ENCODE measurements at regions not wholly inside any gene's neighbourhood (a gene's known extent, or its start where the extent isn't known, plus 50 kb on each side); places are given as distances from the start of the nearest gene placed in this dataset.

DNA sequence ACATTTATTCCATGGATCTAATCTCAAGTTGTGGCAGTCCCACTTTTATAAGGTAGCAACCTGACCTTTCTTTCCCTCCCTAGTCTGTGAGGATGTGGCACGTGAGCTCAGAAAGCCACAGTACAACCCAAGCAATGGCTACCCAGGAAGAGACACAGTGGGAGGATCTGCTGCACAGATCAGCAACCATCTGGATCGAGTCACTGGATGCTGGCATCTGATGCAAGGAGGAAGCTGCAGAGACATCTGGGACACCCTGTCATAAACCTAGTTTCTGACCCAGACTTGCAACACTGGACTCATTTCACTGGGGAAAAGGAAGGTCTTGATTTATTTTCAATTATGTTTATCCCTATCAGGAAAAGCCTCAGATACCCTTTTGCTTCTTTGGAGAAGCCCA, 327.1 kb downstream of the PAPSS1 start:
- no peak for DNase-seq
- no peak overlapping the region for H3K27ac ChIP-seq
- H3K27me3 ChIP-seq = no peaks in the 10 kb centered on the region
- H3K36me3 ChIP-seq = no peaks in the 10 kb centered on the region
- no peaks in the 10 kb centered on the region for H3K4me1 ChIP-seq
- TF ChIP-seq POLR2A (IDR thresholded peaks at IDR 0.05) = no peak
- TF ChIP-seq, protein P1, sequence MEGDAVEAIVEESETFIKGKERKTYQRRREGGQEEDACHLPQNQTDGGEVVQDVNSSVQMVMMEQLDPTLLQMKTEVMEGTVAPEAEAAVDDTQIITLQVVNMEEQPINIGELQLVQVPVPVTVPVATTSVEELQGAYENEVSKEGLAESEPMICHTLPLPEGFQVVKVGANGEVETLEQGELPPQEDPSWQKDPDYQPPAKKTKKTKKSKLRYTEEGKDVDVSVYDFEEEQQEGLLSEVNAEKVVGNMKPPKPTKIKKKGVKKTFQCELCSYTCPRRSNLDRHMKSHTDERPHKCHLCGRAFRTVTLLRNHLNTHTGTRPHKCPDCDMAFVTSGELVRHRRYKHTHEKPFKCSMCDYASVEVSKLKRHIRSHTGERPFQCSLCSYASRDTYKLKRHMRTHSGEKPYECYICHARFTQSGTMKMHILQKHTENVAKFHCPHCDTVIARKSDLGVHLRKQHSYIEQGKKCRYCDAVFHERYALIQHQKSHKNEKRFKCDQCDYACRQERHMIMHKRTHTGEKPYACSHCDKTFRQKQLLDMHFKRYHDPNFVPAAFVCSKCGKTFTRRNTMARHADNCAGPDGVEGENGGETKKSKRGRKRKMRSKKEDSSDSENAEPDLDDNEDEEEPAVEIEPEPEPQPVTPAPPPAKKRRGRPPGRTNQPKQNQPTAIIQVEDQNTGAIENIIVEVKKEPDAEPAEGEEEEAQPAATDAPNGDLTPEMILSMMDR (IDR thresholded peaks at IDR 0.05) = no peak
- intact Hi-C loops (cut with DNase I) = no loop called here
- H3K9me3 ChIP-seq = no peaks in the 10 kb centered on the region
- H3K4me3 ChIP-seq (replicated peaks in 1 of 3) = no peak overlapping the region
- 65 to 79% methylated on average over 2 of the region's 2 CpGs for WGBS, 2 donors

DNA sequence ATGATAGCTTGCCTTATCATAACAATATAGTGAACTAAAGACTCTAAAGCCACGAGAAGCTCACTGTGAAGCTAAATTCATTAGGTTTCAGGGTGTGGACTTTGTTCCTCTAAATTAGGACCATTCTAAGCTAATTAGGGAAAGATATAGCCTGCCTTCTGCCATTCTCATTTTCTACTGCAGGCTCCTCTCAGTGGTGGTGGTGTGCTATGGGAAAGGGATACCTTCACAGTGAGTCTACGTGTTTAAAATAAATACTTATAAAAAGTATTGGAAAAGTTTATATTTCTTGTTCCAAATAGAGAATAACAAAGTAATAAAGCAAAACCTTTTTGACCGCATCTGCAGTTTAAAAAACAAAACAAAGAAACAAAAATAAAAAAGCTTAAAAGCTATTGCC, 327.7 kb downstream of the PAPSS1 start:
- no peak for DNase-seq
- H3K4me1 ChIP-seq = no peaks in the 10 kb centered on the region
- no peak overlapping the region for H3K27ac ChIP-seq
- H3K9me3 ChIP-seq = no peaks in the 10 kb centered on the region
- 80% methylated on average over 3 of the region's 3 CpGs for WGBS, 2 donors
- TF ChIP-seq, protein P1 (IDR thresholded peaks at IDR 0.05) = no peak
- TF ChIP-seq POLR2A (IDR thresholded peaks at IDR 0.05) = no peak
- no peak overlapping the region for H3K4me3 ChIP-seq (replicated peaks in 1 of 3)
- intact Hi-C loops (cut with DNase I) = no loop called here
- no peaks in the 10 kb centered on the region for H3K36me3 ChIP-seq
- H3K27me3 ChIP-seq = no peaks in the 10 kb centered on the region

- Histone ChIP-seq H3K4me3 (replicated peaks in 1 of 3) (no peak overlapping the region), H3K36me3 (no peaks in the 10 kb centered on the region), H3K4me1 (no peaks in the 10 kb centered on the region), H3K27ac (no peak overlapping the region), H3K27me3 (no peaks in the 10 kb centered on the region), H3K9me3 (no peaks in the 10 kb centered on the region)
- no peak for DNase-seq
- TF ChIP-seq POLR2A (IDR thresholded peaks at IDR 0.05) = no peak
- TF ChIP-seq, protein P1 (IDR thresholded peaks at IDR 0.05) = no peak
- 78 to 80% methylated on average over 3 of the region's 3 CpGs for WGBS, 2 donors
- intact Hi-C loops (cut with DNase I) = no loop called here
Measured at GRCh38 chr4:107391630-107392028, 328.4 kb downstream of the PAPSS1 start.

- H3K27me3 ChIP-seq = no peaks in the 10 kb centered on the region
- H3K9me3 ChIP-seq = no peaks in the 10 kb centered on the region
- no peaks in the 10 kb centered on the region for H3K36me3 ChIP-seq
- H3K27ac ChIP-seq = no peak overlapping the region
- intact Hi-C loops (cut with DNase I) = no loop called here
- DNase-seq = no peak
- no peak for TF ChIP-seq POLR2A (IDR thresholded peaks at IDR 0.05)
- TF ChIP-seq, protein P1 (IDR thresholded peaks at IDR 0.05) = no peak
- WGBS, 2 donors = 76 to 84% methylated on average over 2 of the region's 2 CpGs
- no peaks in the 10 kb centered on the region for H3K4me1 ChIP-seq
- no peak overlapping the region for H3K4me3 ChIP-seq (replicated peaks in 1 of 3)
Measured at GRCh38 chr4:107391009-107391629, 328.9 kb downstream of the PAPSS1 start.

DNA sequence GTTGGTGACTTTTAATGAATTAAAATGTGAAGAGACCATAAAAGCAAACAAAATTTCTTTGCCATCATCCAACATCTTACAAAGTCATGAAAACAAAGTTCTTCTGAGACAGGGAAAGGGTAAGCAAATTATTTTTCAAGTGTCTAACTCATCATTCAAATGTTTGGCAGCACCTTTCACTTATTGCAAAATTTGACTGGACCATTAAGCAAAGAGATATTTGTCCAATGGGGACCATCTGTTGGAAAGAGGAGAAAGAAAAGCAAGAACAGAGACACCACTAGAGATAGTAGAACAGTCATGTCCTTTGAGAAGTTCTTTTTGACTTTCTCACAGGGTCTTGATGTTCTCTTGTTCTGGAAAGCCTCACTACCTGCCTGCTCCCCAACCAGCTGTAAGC, 330.1 kb downstream of the PAPSS1 start:
- Histone ChIP-seq H3K4me3 (replicated peaks in 1 of 3) (no peak overlapping the region), H3K9me3 (no peaks in the 10 kb centered on the region), H3K4me1 (no peaks in the 10 kb centered on the region), H3K36me3 (no peaks in the 10 kb centered on the region), H3K27ac (no peak overlapping the region), H3K27me3 (no peaks in the 10 kb centered on the region)
- DNase-seq = no peak
- intact Hi-C loops (cut with DNase I) = no loop called here
- TF ChIP-seq POLR2A (IDR thresholded peaks at IDR 0.05) = no peak
- TF ChIP-seq, protein P1 (IDR thresholded peaks at IDR 0.05) = no peak
